K562 (cell line): ENCODE measurements at regions not wholly inside any gene's neighbourhood (a gene's known extent, or its start where the extent isn't known, plus 50 kb on each side); places are given as distances from the start of the nearest gene placed in this dataset.

Experiments used
- ATAC-seq: fragments of 200-7000 bp; cut with Tn5 transposase; 3 replicates; pipeline ENCODE4 v1.9.1; 2020; ENCODE audit warnings: moderate library complexity
- BruUV-seq: library from RNA; stranded (reverse); fragments of 400-500 nt; replicated peaks from 2 replicates; lab custom pipeline; 2021; lab: Mats Ljungman, UMichigan
- CTCF ChIA-PET: fragments of 300-600 bp; formaldehyde crosslinking; extraction: SDS; loops from one replicate; lab custom pipeline; 2021; ENCODE audit warnings: low intra/inter-chr PET ratio; lab: Yijun Ruan, JAX
- POLR2A ChIA-PET: fragments of 300-600, 350-650 bp; sonication (Branson Sonifier 250); formaldehyde crosslinking; extraction: SDS; loops from one replicate; lab custom pipeline; 2021; ENCODE audit warnings: antibody characterized with exemption, inconsistent platforms; lab: Yijun Ruan, JAX
- DNase-seq, 4 experiments: peaks; one replicate each; pipeline versions ENCODE4 v3.0.0 to v3.0.0-alpha.2; 2011 to 2018; ENCODE audit warnings: low spot score in 3 of 4, mixed read lengths in 3 of 4; ENCODE audit errors: extremely low read depth in 1 of 4
- FAIRE-seq: peaks from 2 replicates; lab custom pipeline; 2011; peaks lifted over from hg19 to GRCh38; lab: Jason Lieb, UNC
- H2AFZ ChIP-seq: 2 replicates; pipeline ENCODE4 v1.6.0; 2011; ENCODE audit warnings: low read depth, low read length, control low read depth, inconsistent platforms
- H3K27ac ChIP-seq: fragments of 200-600 bp; 3 replicates; pipeline ENCODE4 v1.8.0; 2011; ENCODE audit warnings: low read depth, mild to moderate bottlenecking, control low read depth, inconsistent platforms, low read length, moderate library complexity, mixed read lengths; ENCODE audit errors: extremely low read depth
- H3K27me3 ChIP-seq, 2 experiments: fragments of 300-600 bp in 1 of 2; 2 replicates in 1 of 2; 3 replicates in 1 of 2; pipeline versions ENCODE4 v1.6.0 to v1.8.0; 2011; ENCODE audit warnings: inconsistent platforms in 2 of 2, low read length in 2 of 2, mild to moderate bottlenecking in 1 of 2, mixed read lengths in 1 of 2, moderate library complexity in 1 of 2; ENCODE audit not compliant: control insufficient read depth in 2 of 2, insufficient read depth in 2 of 2
- H3K36me3 ChIP-seq: fragments of 300-600 bp; 3 replicates; pipeline ENCODE4 v1.8.0; 2011; ENCODE audit warnings: mild to moderate bottlenecking, low read length, inconsistent platforms; ENCODE audit not compliant: control insufficient read depth, insufficient read depth
- H3K4me1 ChIP-seq, 2 experiments: fragments of 200-600 bp in 1 of 2; replicated peaks in 1 of 2; 2 replicates in 1 of 2; 3 replicates in 1 of 2; pipeline versions ENCODE4 v1.5.1 to v1.8.0; 2011; ENCODE audit warnings: inconsistent platforms in 2 of 2, low read length in 2 of 2, mild to moderate bottlenecking in 1 of 2, mixed read lengths in 1 of 2, moderate library complexity in 1 of 2; ENCODE audit not compliant: control insufficient read depth in 2 of 2, insufficient read depth in 2 of 2
- H3K4me2 ChIP-seq: 2 replicates; pipeline ENCODE4 v1.6.1; 2011; ENCODE audit warnings: low read length, control low read depth, inconsistent platforms, mixed read lengths; ENCODE audit not compliant: insufficient read depth
- H3K4me3 ChIP-seq: fragments of 200-600 bp; sonication (generic), shearing (Covaris generic); 2 replicates; pipeline ENCODE4 v1.5.1; 2016; ENCODE audit warnings: control low read depth, inconsistent platforms
- H3K79me2 ChIP-seq: fragments of 200-600 bp; 3 replicates; pipeline ENCODE4 v1.8.0; 2011; ENCODE audit warnings: low read length, inconsistent platforms; ENCODE audit not compliant: control insufficient read depth, insufficient read depth
- H3K9ac ChIP-seq, 2 experiments: 2 replicates each; pipeline versions ENCODE4 v1.6.0 to v1.6.1; 2011; ENCODE audit warnings: low read depth in 2 of 2, low read length in 2 of 2, control low read depth in 1 of 2, inconsistent platforms in 1 of 2, mild to moderate bottlenecking in 1 of 2, mixed read lengths in 1 of 2; ENCODE audit not compliant: insufficient read depth in 1 of 2
- H3K9me1 ChIP-seq: one replicate; pipeline ENCODE4 v1.6.0; 2011; ENCODE audit warnings: inconsistent platforms, mild to moderate bottlenecking, low read length, moderate library complexity; ENCODE audit not compliant: control insufficient read depth, insufficient read depth
- H3K9me3 ChIP-seq: replicated peaks from 2 replicates; pipeline ENCODE4 v1.5.1; 2011; ENCODE audit warnings: low read depth, low read length, inconsistent platforms; ENCODE audit not compliant: control insufficient read depth, insufficient read depth
- H4K20me1 ChIP-seq: replicated peaks from 2 replicates; pipeline ENCODE4 v1.6.1; 2011; ENCODE audit warnings: low read length, inconsistent platforms, mixed read lengths; ENCODE audit not compliant: control insufficient read depth, insufficient read depth
- CBFA2T2 ChIP-seq: fragments of 450-650 bp; conservative IDR thresholded peaks from 2 replicates; pipeline ENCODE4 v1.6.1; 2017; ENCODE audit warnings: mild to moderate bottlenecking
- CBX8 ChIP-seq: fragments of 200-600 bp; sonication (generic); IDR thresholded peaks from 2 replicates; pipeline ENCODE4 v1.6.1; 2012; ENCODE audit warnings: borderline replicate concordance, mixed run types, low read depth, mild to moderate bottlenecking, moderate library complexity, mixed read lengths, low read length, control low read depth, inconsistent platforms; ENCODE audit not compliant: poor library complexity, severe bottlenecking; ENCODE audit errors: extremely low read depth
- DDX20 ChIP-seq: fragments of 450-650 bp; IDR thresholded peaks from 2 replicates; pipeline ENCODE4 v1.6.1; 2016; ENCODE audit warnings: missing genetic modification characterization, low read depth, mild to moderate bottlenecking, missing compliant biosample characterization, moderate library complexity
- HOMEZ ChIP-seq: fragments of 250-450 bp; sonication (Bioruptor Pico); IDR thresholded peaks from 2 replicates; pipeline ENCODE4 v1.4.0; 2020; ENCODE audit warnings: mild to moderate bottlenecking, moderate library complexity
- HOXB6 ChIP-seq: fragments of 250-450 bp; sonication (Bioruptor Pico); IDR thresholded peaks from 2 replicates; pipeline ENCODE4 v1.5.1; 2022; ENCODE audit warnings: mild to moderate bottlenecking, borderline replicate concordance
- MAZ ChIP-seq, 2 experiments: fragments of 450-650 bp in 1 of 2; sonication (generic) in 1 of 2; formaldehyde crosslinking; IDR thresholded peaks in 1 of 2; conservative IDR thresholded peaks in 1 of 2; 2 replicates each; pipeline versions ENCODE4 v1.4.0 to v1.5.0; 2020; ENCODE audit warnings: mild to moderate bottlenecking in 1 of 2, missing genetic modification reagents in 1 of 2
- NRF1 ChIP-seq, 2 experiments: fragments of 450-650 bp; IDR thresholded peaks in 1 of 2; conservative IDR thresholded peaks in 1 of 2; 2 replicates each; pipeline ENCODE4 v1.6.1; 2014; ENCODE audit warnings: mild to moderate bottlenecking in 2 of 2
- POU5F1 ChIP-seq: fragments of 150-350 bp; IDR thresholded peaks from 2 replicates; pipeline ENCODE4 v1.6.1; 2014; ENCODE audit warnings: borderline replicate concordance, low read length, low read depth, mild to moderate bottlenecking; ENCODE audit not compliant: partially characterized antibody
- SPI1 ChIP-seq: IDR thresholded peaks from 2 replicates; pipeline ENCODE4 v1.6.1; 2011; ENCODE audit warnings: low read depth, low read length, control low read depth, borderline replicate concordance
- XRCC5 ChIP-seq: fragments of 200-400 bp; formaldehyde crosslinking; IDR thresholded peaks from 2 replicates; pipeline ENCODE4 v1.6.1; 2017; ENCODE audit warnings: low read depth, mild to moderate bottlenecking, low read length
- WGBS: fragments of 100-300 bp; shearing (Covaris generic); methylation state at CpG from one replicate; pipeline ENCODE4 v1.1.6; 2016; ENCODE audit warnings: low coverage, mixed read lengths; ENCODE audit not compliant: insufficient coverage; ENCODE audit errors: missing lambda C conversion rate; 5-methylcytosine and 5-hydroxymethylcytosine counted together
- in situ Hi-C: fragments of 300-500 bp; cut with MboI; formaldehyde crosslinking; loops from 4 replicates; pipeline ENCODE4 v1.15.0; 2018; ENCODE audit warnings: inconsistent platforms, mixed read lengths
- intact Hi-C: fragments of 100-400 bp; cut with micrococcal nuclease; formaldehyde crosslinking; loops from 2 replicates; pipeline ENCODE4 v1.14.2; 2022
- TF ChIP-seq, protein P1 (sequence below): fragments of 250-450 bp; sonication (Bioruptor Pico); IDR thresholded peaks from 2 replicates; pipeline ENCODE4 v1.8.0; 2022; ENCODE audit warnings: moderate library complexity, mild to moderate bottlenecking, inconsistent platforms
- TF ChIP-seq, protein P2 (sequence below): fragments of 250-450 bp; sonication (Bioruptor Pico); IDR thresholded peaks from 2 replicates; pipeline ENCODE4 v1.4.0; 2020

GRCh38 chr1:5648410-5649165 lies 343.6 kb downstream of the NPHP4 start (continued):
- no peak for TF ChIP-seq SPI1
- TF ChIP-seq, all 486 proteins: peak for 1

DNA sequence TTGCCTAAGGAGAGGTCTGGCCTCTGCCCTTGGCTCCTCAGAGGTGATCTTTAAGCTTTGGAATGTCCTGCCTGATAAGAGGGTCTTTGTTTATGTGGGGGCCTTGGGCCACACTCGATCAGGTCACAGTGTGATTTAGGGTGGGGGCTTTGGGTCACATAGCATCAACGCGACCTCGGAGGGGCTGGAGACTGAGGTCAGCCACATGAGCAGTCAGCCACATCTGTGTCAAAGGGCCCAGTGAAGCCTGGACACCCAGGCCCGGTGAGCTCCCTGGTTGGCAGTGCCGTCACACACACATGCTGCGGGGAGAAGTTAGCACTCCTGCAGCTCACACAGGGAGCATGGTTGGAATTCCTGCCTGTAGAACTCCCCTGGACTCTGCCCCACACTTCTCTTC lies 345.0 kb downstream of the NPHP4 start:
- Histone ChIP-seq H2AFZ (no peak overlapping the region), H3K27me3 (peaks cover 30 to 74% of the 10 kb centered on the region in 2 experiments; a peak in 3 of 5 replicates), H3K27ac (no peak overlapping the region), H3K79me2 (no peaks in the 10 kb centered on the region), H3K9me3 (no peaks in the 10 kb centered on the region), H3K4me2 (no peak overlapping the region), H4K20me1 (0 out of 2 replicates have a peak, but pooled peaks cover 6% of the 10 kb centered on the region), H3K9ac (no peak overlapping the region; a peak in 1 of 4 replicates), H3K4me1 (no peaks in the 10 kb centered on the region; a peak in 1 of 5 replicates), H3K9me1 (no peaks in the 10 kb centered on the region), H3K36me3 (no peaks in the 10 kb centered on the region), H3K4me3 (no peak overlapping the region)
- FAIRE-seq, result no peak
- in situ Hi-C loops (no loop called here), intact Hi-C loops (no loop called here)
- ATAC-seq, result no peak
- ChIA-PET POLR2A (no interaction called here), CTCF (no interaction called here)
- BruUV-seq, result no TSS peak
- no peak for DNase-seq
- TF ChIP-seq DDX20 (tag) (no peak), XRCC5 (no peak), POU5F1 (no peak), NRF1 (conservative IDR thresholded peaks at IDR 0.05 in 1 of 2, IDR thresholded peaks at IDR 0.05 in 1 of 2) (no peak), HOXB6 (no peak), MAZ (CRISPR knock-in tag; conservative IDR thresholded peaks at IDR 0.05 in 1 of 2, IDR thresholded peaks at IDR 0.05 in 1 of 2) (no peak), SPI1 (no peak), CBX8 (no peak), CBFA2T2 (no peak), HOMEZ (CRISPR knock-in tag) (no peak)
- TF ChIP-seq, protein P1, sequence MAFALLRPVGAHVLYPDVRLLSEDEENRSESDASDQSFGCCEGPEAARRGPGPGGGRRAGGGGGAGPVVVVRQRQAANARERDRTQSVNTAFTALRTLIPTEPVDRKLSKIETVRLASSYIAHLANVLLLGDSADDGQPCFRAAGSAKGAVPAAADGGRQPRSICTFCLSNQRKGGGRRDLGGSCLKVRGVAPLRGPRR, result no peak
- TF ChIP-seq, protein P2, sequence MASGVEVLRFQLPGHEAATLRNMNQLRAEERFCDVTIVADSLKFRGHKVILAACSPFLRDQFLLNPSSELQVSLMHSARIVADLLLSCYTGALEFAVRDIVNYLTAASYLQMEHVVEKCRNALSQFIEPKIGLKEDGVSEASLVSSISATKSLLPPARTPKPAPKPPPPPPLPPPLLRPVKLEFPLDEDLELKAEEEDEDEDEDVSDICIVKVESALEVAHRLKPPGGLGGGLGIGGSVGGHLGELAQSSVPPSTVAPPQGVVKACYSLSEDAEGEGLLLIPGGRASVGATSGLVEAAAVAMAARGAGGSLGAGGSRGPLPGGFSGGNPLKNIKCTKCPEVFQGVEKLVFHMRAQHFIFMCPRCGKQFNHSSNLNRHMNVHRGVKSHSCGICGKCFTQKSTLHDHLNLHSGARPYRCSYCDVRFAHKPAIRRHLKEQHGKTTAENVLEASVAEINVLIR (CRISPR knock-in tag), result no peak
- WGBS, result 5% methylated on average over 7 of the region's 7 CpGs
